ENCODE measurements at regions not wholly inside any gene's neighbourhood (a gene's known extent, or its start where the extent isn't known, plus 50 kb on each side); places are given as distances from the start of the nearest gene placed in this dataset.

DNA sequence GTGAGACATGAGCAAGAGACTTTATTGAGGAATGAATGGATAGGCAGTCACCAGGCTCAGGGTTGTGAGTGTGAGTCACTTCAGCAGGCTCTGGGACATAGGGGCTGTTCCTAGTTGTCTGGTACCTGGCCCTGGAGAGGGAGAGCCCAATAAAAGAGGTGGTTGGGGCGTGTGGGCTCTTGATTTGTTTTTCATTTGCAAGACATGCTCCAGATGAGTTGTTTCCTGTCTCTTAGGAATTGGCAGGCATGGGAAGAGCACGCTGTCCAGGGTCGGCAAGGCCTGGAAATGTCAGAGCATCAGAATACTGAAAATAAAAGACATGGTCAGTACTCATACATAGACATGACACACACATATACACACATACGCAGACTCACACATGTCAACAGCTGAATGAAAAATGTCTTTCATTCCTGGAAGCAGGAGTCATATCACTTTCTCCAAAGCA is 166.3 kb upstream of the SULF2 start:
- no peak for TF ChIP-seq EZH2 (IDR thresholded peaks at IDR 0.05; ENCODE audit: borderline replicate concordance, low read depth, low read length, severe bottlenecking)
- TF ChIP-seq, protein P1, sequence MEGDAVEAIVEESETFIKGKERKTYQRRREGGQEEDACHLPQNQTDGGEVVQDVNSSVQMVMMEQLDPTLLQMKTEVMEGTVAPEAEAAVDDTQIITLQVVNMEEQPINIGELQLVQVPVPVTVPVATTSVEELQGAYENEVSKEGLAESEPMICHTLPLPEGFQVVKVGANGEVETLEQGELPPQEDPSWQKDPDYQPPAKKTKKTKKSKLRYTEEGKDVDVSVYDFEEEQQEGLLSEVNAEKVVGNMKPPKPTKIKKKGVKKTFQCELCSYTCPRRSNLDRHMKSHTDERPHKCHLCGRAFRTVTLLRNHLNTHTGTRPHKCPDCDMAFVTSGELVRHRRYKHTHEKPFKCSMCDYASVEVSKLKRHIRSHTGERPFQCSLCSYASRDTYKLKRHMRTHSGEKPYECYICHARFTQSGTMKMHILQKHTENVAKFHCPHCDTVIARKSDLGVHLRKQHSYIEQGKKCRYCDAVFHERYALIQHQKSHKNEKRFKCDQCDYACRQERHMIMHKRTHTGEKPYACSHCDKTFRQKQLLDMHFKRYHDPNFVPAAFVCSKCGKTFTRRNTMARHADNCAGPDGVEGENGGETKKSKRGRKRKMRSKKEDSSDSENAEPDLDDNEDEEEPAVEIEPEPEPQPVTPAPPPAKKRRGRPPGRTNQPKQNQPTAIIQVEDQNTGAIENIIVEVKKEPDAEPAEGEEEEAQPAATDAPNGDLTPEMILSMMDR (IDR thresholded peaks at IDR 0.05; ENCODE audit: borderline replicate concordance, extremely low read depth, low read length, poor library complexity, severe bottlenecking), result no peak
- Histone ChIP-seq H3K4me1 (ENCODE audit: insufficient read depth, low read length) (peaks cover 28% of the 10 kb centered on the region), H3K27ac (ENCODE audit: low read length) (peak overlapping the region; percentile 2; the same call in 1 of the 2 replicates), H3K9ac (ENCODE audit: low read depth, low read length) (no peak overlapping the region), H3K4me3 (ENCODE audit: low read depth in 1 of 2, low read length in 2 of 2) (no peak overlapping the region), H3K9me3 (ENCODE audit: insufficient read depth, low read length, severe bottlenecking) (no peaks in the 10 kb centered on the region), H3K27me3 (ENCODE audit: insufficient read depth, low read length, poor library complexity) (no peaks in the 10 kb centered on the region), H2AFZ (ENCODE audit: low read depth, low read length) (no peak overlapping the region), H3K4me2 (ENCODE audit: insufficient read depth, low read length) (no peak overlapping the region), H3K79me2 (ENCODE audit: insufficient read depth, low read length) (no peaks in the 10 kb centered on the region), H3K36me3 (ENCODE audit: insufficient read depth, low read length) (no peaks in the 10 kb centered on the region), H4K20me1 (ENCODE audit: insufficient read depth, low read length) (no peaks in the 10 kb centered on the region)
- ATAC-seq (ENCODE audit: insufficient read depth, low read depth) (no peak; the same call in 2 of the 3 replicates), DNase-seq (no peak)

DNA sequence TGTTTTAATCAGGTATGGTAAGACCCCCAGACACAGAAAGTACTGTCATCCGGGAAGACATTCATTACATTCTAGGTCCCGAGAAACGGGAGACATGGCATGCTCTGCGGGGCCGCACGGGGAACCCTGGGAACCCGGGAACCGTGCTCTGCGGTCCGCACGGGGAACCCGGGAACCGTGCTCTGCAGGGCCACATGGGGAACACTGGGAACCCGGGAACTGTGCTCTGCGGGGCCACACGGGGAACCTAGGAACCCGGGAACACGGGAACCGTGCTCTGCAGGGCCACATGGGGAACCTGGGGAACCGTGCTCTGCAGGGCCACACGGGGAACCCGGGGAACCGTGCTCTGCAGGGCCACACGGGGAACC is 165.6 kb upstream of the SULF2 start:
- no peak overlapping the region for H3K27ac ChIP-seq (ENCODE audit: low read length)
- no peak for TF ChIP-seq EZH2 (IDR thresholded peaks at IDR 0.05; ENCODE audit: borderline replicate concordance, low read depth, low read length, severe bottlenecking)
- TF ChIP-seq, protein P1 (IDR thresholded peaks at IDR 0.05; ENCODE audit: borderline replicate concordance, extremely low read depth, low read length, poor library complexity, severe bottlenecking), result no peak

DNA sequence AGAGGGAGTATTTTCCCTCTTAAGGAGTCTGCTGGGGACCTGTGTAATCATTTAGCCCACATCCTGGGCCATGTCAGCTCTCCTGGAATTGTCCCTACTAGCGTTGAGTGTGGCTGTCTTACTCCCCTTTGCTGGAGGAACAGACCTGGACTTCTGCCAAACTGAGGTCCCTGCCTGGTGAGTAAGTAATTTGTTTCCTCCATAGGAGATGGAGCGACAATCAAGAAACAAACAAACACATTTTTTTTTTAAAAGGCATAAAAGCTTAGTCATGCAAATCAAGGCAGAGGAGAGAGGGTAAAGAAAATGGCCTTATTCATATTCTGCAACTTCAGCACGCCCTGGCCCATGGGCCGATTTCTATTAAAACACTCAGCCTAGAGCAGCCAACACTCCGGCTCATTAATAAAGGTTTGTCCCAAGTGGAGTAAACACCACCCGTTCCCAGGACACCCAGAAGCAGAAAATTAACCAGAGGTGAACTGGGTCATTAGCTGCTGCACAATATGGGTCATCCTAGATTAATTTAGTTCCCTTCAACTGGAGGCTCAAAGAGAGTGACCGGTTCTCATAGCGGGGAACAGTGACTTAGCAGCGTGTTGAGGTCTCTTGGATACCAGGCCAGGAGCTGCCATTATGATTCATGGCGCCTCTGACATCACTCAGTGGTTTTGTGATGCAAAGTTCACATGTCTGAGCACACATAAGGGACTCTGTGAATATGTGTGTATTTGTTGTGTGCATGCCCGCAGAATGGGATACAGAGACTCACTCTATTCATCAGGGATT is 165.0 kb upstream of the SULF2 start:
- Histone ChIP-seq H4K20me1 (ENCODE audit: insufficient read depth, low read length) (no peaks in the 10 kb centered on the region), H3K27me3 (ENCODE audit: insufficient read depth, low read length, poor library complexity) (no peaks in the 10 kb centered on the region), H3K4me1 (ENCODE audit: insufficient read depth, low read length) (peaks cover 21% of the 10 kb centered on the region), H3K9me3 (ENCODE audit: insufficient read depth, low read length, severe bottlenecking) (no peaks in the 10 kb centered on the region), H3K4me2 (ENCODE audit: insufficient read depth, low read length) (no peak overlapping the region), H3K9ac (ENCODE audit: low read depth, low read length) (no peak overlapping the region), H3K36me3 (ENCODE audit: insufficient read depth, low read length) (no peaks in the 10 kb centered on the region), H3K4me3 (ENCODE audit: low read depth in 1 of 2, low read length in 2 of 2) (no peak overlapping the region), H2AFZ (ENCODE audit: low read depth, low read length) (no peak overlapping the region), H3K79me2 (ENCODE audit: insufficient read depth, low read length) (no peaks in the 10 kb centered on the region), H3K27ac (ENCODE audit: low read length) (no peak overlapping the region; the same call in 1 of the 2 replicates)
- TF ChIP-seq, protein P1 (IDR thresholded peaks at IDR 0.05; ENCODE audit: borderline replicate concordance, extremely low read depth, low read length, poor library complexity, severe bottlenecking), result no peak
- no peak for TF ChIP-seq EZH2 (IDR thresholded peaks at IDR 0.05; ENCODE audit: borderline replicate concordance, low read depth, low read length, severe bottlenecking)
- DNase-seq (peak; percentile 16), ATAC-seq (ENCODE audit: insufficient read depth, low read depth) (no peak)

More for the DNA sequence above, 165.6 kb upstream of the SULF2 start:
- Histone ChIP-seq H3K27me3 (ENCODE audit: insufficient read depth, low read length, poor library complexity) (no peaks in the 10 kb centered on the region), H3K9me3 (ENCODE audit: insufficient read depth, low read length, severe bottlenecking) (no peaks in the 10 kb centered on the region), H4K20me1 (ENCODE audit: insufficient read depth, low read length) (no peaks in the 10 kb centered on the region), H3K36me3 (ENCODE audit: insufficient read depth, low read length) (no peaks in the 10 kb centered on the region), H3K4me3 (ENCODE audit: low read depth in 1 of 2, low read length in 2 of 2) (no peak overlapping the region), H3K4me2 (ENCODE audit: insufficient read depth, low read length) (no peak overlapping the region), H2AFZ (ENCODE audit: low read depth, low read length) (no peak overlapping the region), H3K4me1 (ENCODE audit: insufficient read depth, low read length) (peaks cover 24% of the 10 kb centered on the region), H3K9ac (ENCODE audit: low read depth, low read length) (no peak overlapping the region), H3K79me2 (ENCODE audit: insufficient read depth, low read length) (no peaks in the 10 kb centered on the region)
- no peak for DNase-seq
- ATAC-seq (ENCODE audit: insufficient read depth, low read depth), result no peak
